ENCODE measurements at regions not wholly inside any gene's neighbourhood (a gene's known extent, or its start where the extent isn't known, plus 50 kb on each side); places are given as distances from the start of the nearest gene placed in this dataset.
A peak's percentile ranks its signal among the peaks of the same experiment; 100 is the strongest.

GRCh38 chr6:93916716-93917115 is 497.4 kb upstream of the EPHA7 start:
- TF ChIP-seq, protein P1, sequence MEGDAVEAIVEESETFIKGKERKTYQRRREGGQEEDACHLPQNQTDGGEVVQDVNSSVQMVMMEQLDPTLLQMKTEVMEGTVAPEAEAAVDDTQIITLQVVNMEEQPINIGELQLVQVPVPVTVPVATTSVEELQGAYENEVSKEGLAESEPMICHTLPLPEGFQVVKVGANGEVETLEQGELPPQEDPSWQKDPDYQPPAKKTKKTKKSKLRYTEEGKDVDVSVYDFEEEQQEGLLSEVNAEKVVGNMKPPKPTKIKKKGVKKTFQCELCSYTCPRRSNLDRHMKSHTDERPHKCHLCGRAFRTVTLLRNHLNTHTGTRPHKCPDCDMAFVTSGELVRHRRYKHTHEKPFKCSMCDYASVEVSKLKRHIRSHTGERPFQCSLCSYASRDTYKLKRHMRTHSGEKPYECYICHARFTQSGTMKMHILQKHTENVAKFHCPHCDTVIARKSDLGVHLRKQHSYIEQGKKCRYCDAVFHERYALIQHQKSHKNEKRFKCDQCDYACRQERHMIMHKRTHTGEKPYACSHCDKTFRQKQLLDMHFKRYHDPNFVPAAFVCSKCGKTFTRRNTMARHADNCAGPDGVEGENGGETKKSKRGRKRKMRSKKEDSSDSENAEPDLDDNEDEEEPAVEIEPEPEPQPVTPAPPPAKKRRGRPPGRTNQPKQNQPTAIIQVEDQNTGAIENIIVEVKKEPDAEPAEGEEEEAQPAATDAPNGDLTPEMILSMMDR (IDR thresholded peaks at IDR 0.05; ENCODE audit: low read depth, low read length, missing control alignments), result no peak
- no peak for DNase-seq
- no peaks in the 10 kb centered on the region for H3K27me3 ChIP-seq (replicated peaks)
- in situ Hi-C loops (cut with HindIII; ENCODE audit: low pct_ligation_motif_present, low sequenced_read_pairs), result no loop called here
- H3K36me3 ChIP-seq (replicated peaks), result no peaks in the 10 kb centered on the region
- H3K4me3 ChIP-seq (ENCODE audit: low read depth, low read length), result no peak overlapping the region
- H3K27ac ChIP-seq, result no peak overlapping the region

GRCh38 chr6:93915961-93916360 is 496.6 kb upstream of the EPHA7 start:
- TF ChIP-seq, protein P1 (IDR thresholded peaks at IDR 0.05; ENCODE audit: low read depth, low read length, missing control alignments), result no peak

DNA sequence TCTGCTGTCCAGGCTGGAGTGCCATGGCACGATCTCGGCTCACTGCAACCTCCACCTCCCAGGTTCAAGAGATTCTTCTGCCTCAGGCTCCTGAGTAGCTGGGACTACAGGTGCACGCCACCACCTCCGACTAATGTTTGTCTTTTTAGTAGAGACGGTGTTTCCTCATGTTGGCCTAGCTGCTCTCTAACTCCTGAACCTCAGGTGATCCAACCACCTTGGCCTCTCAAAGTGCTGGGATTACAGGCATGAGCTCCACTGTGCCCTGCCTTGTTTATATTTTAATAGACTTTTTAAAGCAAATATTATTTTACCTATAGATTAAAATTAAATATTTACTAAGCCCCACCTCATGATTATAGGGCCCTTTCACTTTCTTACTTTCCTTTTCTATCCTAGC is 483.2 kb upstream of the EPHA7 start:
- H3K36me3 ChIP-seq (replicated peaks), result no peaks in the 10 kb centered on the region
- in situ Hi-C loops (cut with HindIII; ENCODE audit: low pct_ligation_motif_present, low sequenced_read_pairs), result no loop called here
- H3K27ac ChIP-seq, result no peak overlapping the region
- no peak overlapping the region for H3K4me3 ChIP-seq (ENCODE audit: low read depth, low read length)
- H3K27me3 ChIP-seq (replicated peaks), result no peaks in the 10 kb centered on the region
- TF ChIP-seq, protein P1 (IDR thresholded peaks at IDR 0.05; ENCODE audit: low read depth, low read length, missing control alignments), result no peak
- DNase-seq, result no peak

More at GRCh38 chr6:93915961-93916360, 496.6 kb upstream of the EPHA7 start:
- in situ Hi-C loops (cut with HindIII; ENCODE audit: low pct_ligation_motif_present, low sequenced_read_pairs), result no loop called here
- H3K36me3 ChIP-seq (replicated peaks), result no peaks in the 10 kb centered on the region
- H3K27me3 ChIP-seq (replicated peaks), result no peaks in the 10 kb centered on the region
- H3K27ac ChIP-seq, result no peak overlapping the region
- H3K4me3 ChIP-seq (ENCODE audit: low read depth, low read length), result no peak overlapping the region
- DNase-seq, result no peak

GRCh38 chr6:93900142-93900541 is 480.8 kb upstream of the EPHA7 start:
- DNase-seq, result no peak
- Histone ChIP-seq H3K27ac (no peak overlapping the region), H3K36me3 (replicated peaks) (no peaks in the 10 kb centered on the region), H3K27me3 (replicated peaks) (no peaks in the 10 kb centered on the region), H3K4me3 (ENCODE audit: low read depth, low read length) (no peak overlapping the region)
- TF ChIP-seq, protein P1 (IDR thresholded peaks at IDR 0.05; ENCODE audit: low read depth, low read length, missing control alignments), result no peak
- in situ Hi-C loops (cut with HindIII; ENCODE audit: low pct_ligation_motif_present, low sequenced_read_pairs), result no loop called here

DNA sequence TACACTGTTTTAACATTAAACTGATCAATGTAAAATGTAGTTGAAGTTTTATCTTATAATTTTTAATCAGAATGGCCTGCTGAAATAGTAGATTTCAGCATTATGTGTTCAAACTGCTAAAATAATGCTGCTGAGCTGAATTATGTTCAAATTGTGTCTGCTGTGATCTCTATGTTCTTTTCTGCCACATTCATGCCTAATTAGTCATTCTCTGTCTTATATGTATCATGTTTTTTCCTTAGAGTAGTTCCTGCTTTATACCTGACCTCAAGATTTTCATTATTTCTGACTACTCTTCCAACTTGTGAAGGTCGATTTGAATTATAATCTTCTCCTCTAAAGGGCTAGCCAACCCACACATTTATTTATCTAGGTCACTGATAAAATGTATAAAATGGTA is 476.7 kb upstream of the EPHA7 start:
- H3K36me3 ChIP-seq (replicated peaks), result no peaks in the 10 kb centered on the region
- H3K4me3 ChIP-seq (ENCODE audit: low read depth, low read length), result no peak overlapping the region
- TF ChIP-seq, protein P1 (IDR thresholded peaks at IDR 0.05; ENCODE audit: low read depth, low read length, missing control alignments), result no peak
- DNase-seq, result no peak
- H3K27ac ChIP-seq, result no peak overlapping the region
- H3K27me3 ChIP-seq (replicated peaks), result no peaks in the 10 kb centered on the region
- in situ Hi-C loops (cut with HindIII; ENCODE audit: low pct_ligation_motif_present, low sequenced_read_pairs), result no loop called here

- Histone ChIP-seq H3K27ac (peak overlapping the region; percentile 11), H3K36me3 (replicated peaks) (no peaks in the 10 kb centered on the region), H3K27me3 (replicated peaks) (no peaks in the 10 kb centered on the region), H3K4me3 (ENCODE audit: low read depth, low read length) (no peak overlapping the region)
- DNase-seq, result peak; percentile 39
- in situ Hi-C loops (cut with HindIII; ENCODE audit: low pct_ligation_motif_present, low sequenced_read_pairs), result no loop called here
- TF ChIP-seq, protein P1 (IDR thresholded peaks at IDR 0.05; ENCODE audit: low read depth, low read length, missing control alignments), result no peak
These were observed 475.2 kb upstream of the EPHA7 start for GRCh38 chr6:93894521-93894920.

All from brain microvascular endothelial cell (primary cell).